ENCODE measurements at regions not wholly inside any gene's neighbourhood (a gene's known extent, or its start where the extent isn't known, plus 50 kb on each side); places are given as distances from the start of the nearest gene placed in this dataset.
"Not testable (repeated sequence)": the region's sequence is repeated elsewhere in the genome, so short reads cannot be mapped to it uniquely, and the experiment has no call there.

- Histone ChIP-seq H3K27me3 (no peaks in the 10 kb centered on the region), H3K4me3 (no peak overlapping the region), H2AFZ (no peak overlapping the region), H3K4me1 (ENCODE audit: insufficient read depth) (peaks cover 27% of the 10 kb centered on the region), H3K36me3 (replicated peaks; ENCODE audit: insufficient read depth, low read depth) (no peaks in the 10 kb centered on the region), H3K79me2 (no peaks in the 10 kb centered on the region), H3K9me3 (ENCODE audit: low read depth) (no peaks in the 10 kb centered on the region), H3K9me2 (replicated peaks; ENCODE audit: insufficient read depth) (no peaks in the 10 kb centered on the region), H3K4me2 (no peak overlapping the region), H4K20me1 (ENCODE audit: insufficient read depth, poor library complexity, severe bottlenecking) (no peaks in the 10 kb centered on the region), H3K27ac (no peak overlapping the region)
- DNase-seq (ENCODE audit: low spot score): no peak
- WGBS (ENCODE audit: low lambda C conversion rate, missing lambda C conversion rate): 55% methylated on average over 1 of the region's 1 CpG
- TF ChIP-seq EZH2phosphoT487 (IDR thresholded peaks at IDR 0.05; ENCODE audit: low read depth, severe bottlenecking, unreplicated experiment): no peak
- no peak for TF ChIP-seq EZH2 (IDR thresholded peaks at IDR 0.05; ENCODE audit: borderline replicate concordance)
- TF ChIP-seq CTCF (IDR thresholded peaks at IDR 0.05; ENCODE audit: poor library complexity): no peak
Measured at GRCh38 chr12:67716817-67717216, 68.3 kb downstream of the DYRK2 start.

GRCh38 chr12:67719303-67719702, 70.8 kb downstream of the DYRK2 start:
- H3K9me3 ChIP-seq (ENCODE audit: low read depth); H3K79me2 ChIP-seq; H3K36me3 ChIP-seq (replicated peaks; ENCODE audit: insufficient read depth, low read depth); H3K4me2 ChIP-seq; H4K20me1 ChIP-seq (ENCODE audit: insufficient read depth, poor library complexity, severe bottlenecking); H2AFZ ChIP-seq; H3K9me2 ChIP-seq (replicated peaks; ENCODE audit: insufficient read depth); DNase-seq (ENCODE audit: low spot score); H3K27me3 ChIP-seq; H3K4me3 ChIP-seq; H3K27ac ChIP-seq: not testable (repeated sequence)
- peaks cover 30% of the 10 kb centered on the region for H3K4me1 ChIP-seq (ENCODE audit: insufficient read depth)
- 96% methylated on average over 24 of the region's 30 CpGs for WGBS (ENCODE audit: low lambda C conversion rate, missing lambda C conversion rate)

- TF ChIP-seq EZH2phosphoT487 (IDR thresholded peaks at IDR 0.05; ENCODE audit: low read depth, severe bottlenecking, unreplicated experiment) (no peak), CTCF (IDR thresholded peaks at IDR 0.05; ENCODE audit: poor library complexity) (no peak), EZH2 (IDR thresholded peaks at IDR 0.05; ENCODE audit: borderline replicate concordance) (no peak)
- Histone ChIP-seq H2AFZ (no peak overlapping the region), H3K79me2 (no peaks in the 10 kb centered on the region), H3K36me3 (replicated peaks; ENCODE audit: insufficient read depth, low read depth) (no peaks in the 10 kb centered on the region), H3K9me2 (replicated peaks; ENCODE audit: insufficient read depth) (no peaks in the 10 kb centered on the region), H3K4me3 (no peak overlapping the region), H3K27me3 (no peaks in the 10 kb centered on the region), H3K4me1 (ENCODE audit: insufficient read depth) (peaks cover 19% of the 10 kb centered on the region), H3K4me2 (no peak overlapping the region), H3K27ac (peak overlapping the region; percentile 9), H3K9me3 (ENCODE audit: low read depth) (no peaks in the 10 kb centered on the region), H4K20me1 (ENCODE audit: insufficient read depth, poor library complexity, severe bottlenecking) (no peaks in the 10 kb centered on the region)
- 39% methylated on average over 3 of the region's 3 CpGs for WGBS (ENCODE audit: low lambda C conversion rate, missing lambda C conversion rate)
- peak; percentile 35 for DNase-seq (ENCODE audit: low spot score)
Measured at GRCh38 chr12:67720351-67720856, 71.9 kb downstream of the DYRK2 start.

- Histone ChIP-seq H3K27ac (peak overlapping the region; percentile 44), H3K4me2 (no peak overlapping the region), H3K9me2 (replicated peaks; ENCODE audit: insufficient read depth) (no peaks in the 10 kb centered on the region), H3K4me1 (ENCODE audit: insufficient read depth) (peaks cover 19% of the 10 kb centered on the region), H3K79me2 (no peaks in the 10 kb centered on the region), H3K9me3 (ENCODE audit: low read depth) (no peaks in the 10 kb centered on the region), H2AFZ (no peak overlapping the region), H3K4me3 (no peak overlapping the region), H3K27me3 (no peaks in the 10 kb centered on the region), H4K20me1 (ENCODE audit: insufficient read depth, poor library complexity, severe bottlenecking) (no peaks in the 10 kb centered on the region), H3K36me3 (replicated peaks; ENCODE audit: insufficient read depth, low read depth) (no peaks in the 10 kb centered on the region)
- TF ChIP-seq CTCF (IDR thresholded peaks at IDR 0.05; ENCODE audit: poor library complexity) (no peak), EZH2 (IDR thresholded peaks at IDR 0.05; ENCODE audit: borderline replicate concordance) (no peak), EZH2phosphoT487 (IDR thresholded peaks at IDR 0.05; ENCODE audit: low read depth, severe bottlenecking, unreplicated experiment) (no peak)
- 78% methylated on average over 4 of the region's 4 CpGs for WGBS (ENCODE audit: low lambda C conversion rate, missing lambda C conversion rate)
- no peak for DNase-seq (ENCODE audit: low spot score)
Measured at GRCh38 chr12:67721248-67721647, 72.7 kb downstream of the DYRK2 start.

Measured in hepatocyte (in vitro differentiated cells).